ENCODE measurements at regions not wholly inside any gene's neighbourhood (a gene's known extent, or its start where the extent isn't known, plus 50 kb on each side); places are given as distances from the start of the nearest gene placed in this dataset.

DNA sequence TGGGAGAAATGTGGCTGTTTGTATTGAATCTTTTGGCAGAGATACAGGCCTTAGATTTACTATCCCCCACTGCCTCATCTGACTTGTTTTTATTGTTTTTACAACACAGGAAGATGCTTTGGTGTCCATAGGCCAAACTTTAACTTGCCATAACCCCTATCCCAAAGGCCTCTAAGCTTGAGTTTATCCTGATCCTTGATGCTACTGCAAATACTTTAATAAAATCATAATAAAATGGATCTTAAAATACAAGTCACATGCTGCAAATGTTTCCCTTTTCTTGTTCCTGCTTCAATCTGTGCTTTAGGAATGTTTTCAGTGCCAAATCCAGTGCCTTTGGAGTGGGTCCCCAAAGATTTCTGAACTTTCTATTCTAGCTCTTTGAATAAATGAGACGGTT, 770.6 kb downstream of the DACH1 start:
- Histone ChIP-seq H3K36me3 (no peaks in the 10 kb centered on the region), H3K27me3 (no peaks in the 10 kb centered on the region), H3K4me1 (no peaks in the 10 kb centered on the region), H3K4me3 (no peak overlapping the region), H3K9me3 (no peaks in the 10 kb centered on the region), H3K27ac (no peak overlapping the region)
- in situ Hi-C loops (cut with MboI; ENCODE audit: low pct_ligation_motif_present in 1 of 4, low pct_unique_long_range_greater_than_20kb in 1 of 4, low sequenced_read_pairs in 3 of 4) (no loop called here), intact Hi-C loops (cut with DNase I; ENCODE audit: low total_unique reads) (no loop called here)
- DNase-seq = no peak
- no peak for TF ChIP-seq POLR2AphosphoS5 (IDR thresholded peaks at IDR 0.05)
- no peak for TF ChIP-seq POLR2A (IDR thresholded peaks at IDR 0.05)
- TF ChIP-seq, protein P1, sequence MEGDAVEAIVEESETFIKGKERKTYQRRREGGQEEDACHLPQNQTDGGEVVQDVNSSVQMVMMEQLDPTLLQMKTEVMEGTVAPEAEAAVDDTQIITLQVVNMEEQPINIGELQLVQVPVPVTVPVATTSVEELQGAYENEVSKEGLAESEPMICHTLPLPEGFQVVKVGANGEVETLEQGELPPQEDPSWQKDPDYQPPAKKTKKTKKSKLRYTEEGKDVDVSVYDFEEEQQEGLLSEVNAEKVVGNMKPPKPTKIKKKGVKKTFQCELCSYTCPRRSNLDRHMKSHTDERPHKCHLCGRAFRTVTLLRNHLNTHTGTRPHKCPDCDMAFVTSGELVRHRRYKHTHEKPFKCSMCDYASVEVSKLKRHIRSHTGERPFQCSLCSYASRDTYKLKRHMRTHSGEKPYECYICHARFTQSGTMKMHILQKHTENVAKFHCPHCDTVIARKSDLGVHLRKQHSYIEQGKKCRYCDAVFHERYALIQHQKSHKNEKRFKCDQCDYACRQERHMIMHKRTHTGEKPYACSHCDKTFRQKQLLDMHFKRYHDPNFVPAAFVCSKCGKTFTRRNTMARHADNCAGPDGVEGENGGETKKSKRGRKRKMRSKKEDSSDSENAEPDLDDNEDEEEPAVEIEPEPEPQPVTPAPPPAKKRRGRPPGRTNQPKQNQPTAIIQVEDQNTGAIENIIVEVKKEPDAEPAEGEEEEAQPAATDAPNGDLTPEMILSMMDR (IDR thresholded peaks at IDR 0.05) = no peak
- no peak for TF ChIP-seq EP300 (IDR thresholded peaks at IDR 0.05; ENCODE audit: low read depth)
- 76 to 88% methylated on average over 1 of the region's 1 CpG for WGBS, 2 donors (ENCODE audit: low coverage in 1 of 2)

DNA sequence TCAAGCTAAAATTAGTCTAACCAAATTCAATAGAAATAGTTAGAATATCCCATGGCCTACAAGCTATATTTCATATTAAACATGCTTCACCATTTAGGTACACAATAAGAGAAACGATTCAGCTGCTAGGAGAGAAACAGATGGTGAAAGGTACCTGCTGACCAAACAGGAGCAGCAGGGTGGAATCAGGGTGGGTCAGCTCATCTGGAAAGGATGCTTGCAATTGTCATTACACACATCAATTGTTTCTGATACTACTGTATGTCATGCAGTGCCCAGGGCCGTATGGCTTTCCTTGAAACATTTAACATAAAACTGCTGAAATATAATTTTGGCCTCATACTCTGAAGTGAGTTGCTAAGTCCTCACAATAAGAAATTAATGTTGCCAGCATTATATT, 776.0 kb downstream of the DACH1 start:
- H3K27ac ChIP-seq = no peak overlapping the region
- no peaks in the 10 kb centered on the region for H3K4me1 ChIP-seq
- in situ Hi-C loops (cut with MboI; ENCODE audit: low pct_ligation_motif_present in 1 of 4, low pct_unique_long_range_greater_than_20kb in 1 of 4, low sequenced_read_pairs in 3 of 4) = no loop called here
- TF ChIP-seq POLR2A (IDR thresholded peaks at IDR 0.05) (no peak), POLR2AphosphoS5 (IDR thresholded peaks at IDR 0.05) (no peak), EP300 (IDR thresholded peaks at IDR 0.05; ENCODE audit: low read depth) (no peak)
- TF ChIP-seq, protein P1 (IDR thresholded peaks at IDR 0.05) = no peak
- intact Hi-C loops (cut with DNase I; ENCODE audit: low total_unique reads) = no loop called here
- no peak overlapping the region for H3K4me3 ChIP-seq
- no peaks in the 10 kb centered on the region for H3K9me3 ChIP-seq
- H3K36me3 ChIP-seq = no peaks in the 10 kb centered on the region
- 30 to 49% methylated on average over 1 to 2 of the region's 2 CpGs for WGBS, 2 donors (ENCODE audit: low coverage in 1 of 2)
- no peak for DNase-seq
- no peaks in the 10 kb centered on the region for H3K27me3 ChIP-seq

DNA sequence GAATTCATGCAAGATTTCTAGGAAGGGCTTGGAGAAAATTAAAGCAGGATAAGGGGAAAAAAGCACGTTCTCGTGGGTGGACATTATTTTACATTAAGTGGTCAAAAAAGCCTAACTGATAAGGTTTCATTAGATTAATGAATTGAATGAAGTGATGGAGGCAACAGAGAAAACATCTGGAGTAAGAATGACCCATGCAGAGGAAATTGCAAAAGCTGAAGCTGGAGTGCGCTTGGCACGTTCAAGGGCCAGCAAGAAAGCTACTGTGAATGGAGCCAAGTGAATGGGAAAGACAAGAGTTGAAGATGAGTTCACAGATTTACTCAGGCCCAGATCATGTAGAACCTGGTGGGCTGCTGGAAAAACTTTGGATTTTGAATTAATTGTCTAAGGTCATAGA, 777.9 kb downstream of the DACH1 start:
- H3K4me3 ChIP-seq = no peak overlapping the region
- no peak for DNase-seq
- intact Hi-C loops (cut with DNase I; ENCODE audit: low total_unique reads) (no loop called here), in situ Hi-C loops (cut with MboI; ENCODE audit: low pct_ligation_motif_present in 1 of 4, low pct_unique_long_range_greater_than_20kb in 1 of 4, low sequenced_read_pairs in 3 of 4) (no loop called here)
- H3K9me3 ChIP-seq = no peaks in the 10 kb centered on the region
- TF ChIP-seq POLR2AphosphoS5 (IDR thresholded peaks at IDR 0.05) = no peak
- no peak for TF ChIP-seq EP300 (IDR thresholded peaks at IDR 0.05; ENCODE audit: low read depth)
- no peak for TF ChIP-seq POLR2A (IDR thresholded peaks at IDR 0.05)
- TF ChIP-seq, protein P1 (IDR thresholded peaks at IDR 0.05) = no peak
- H3K36me3 ChIP-seq = no peaks in the 10 kb centered on the region
- H3K27ac ChIP-seq = no peak overlapping the region
- H3K27me3 ChIP-seq = no peaks in the 10 kb centered on the region
- 80 to 81% methylated on average over 4 of the region's 4 CpGs for WGBS, 2 donors (ENCODE audit: low coverage in 1 of 2)
- H3K4me1 ChIP-seq = no peaks in the 10 kb centered on the region

DNA sequence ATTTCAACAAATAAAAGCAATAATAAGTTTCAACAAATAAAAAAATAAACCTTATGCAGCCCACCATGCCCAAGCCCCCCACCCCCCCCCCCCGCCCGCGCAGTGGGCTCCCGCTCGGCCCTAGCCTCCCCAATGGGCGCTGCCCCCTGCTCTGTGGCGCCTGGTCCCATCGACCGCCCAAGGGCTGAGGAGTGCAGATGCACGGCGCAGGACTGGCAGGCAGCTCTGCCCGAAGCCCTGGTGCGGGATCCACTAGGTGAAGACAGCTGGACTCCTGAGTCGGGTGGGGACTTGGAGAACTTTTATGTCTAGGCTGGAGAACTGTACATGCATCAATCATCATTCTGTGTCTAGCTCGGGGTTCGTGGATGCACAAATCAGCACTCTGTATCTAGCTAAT, 779.6 kb downstream of the DACH1 start:
- 92% methylated on average over 16 of the region's 16 CpGs; no CpG with 5 or more reads in 1 of the 2 donors for WGBS, 2 donors (ENCODE audit: low coverage in 1 of 2)
- Histone ChIP-seq H3K9me3 (no peaks in the 10 kb centered on the region), H3K4me3 (no peak overlapping the region), H3K27me3 (no peaks in the 10 kb centered on the region), H3K36me3 (no peaks in the 10 kb centered on the region), H3K27ac (no peak overlapping the region), H3K4me1 (no peaks in the 10 kb centered on the region)
- DNase-seq = no peak
- TF ChIP-seq EP300 (IDR thresholded peaks at IDR 0.05; ENCODE audit: low read depth) (no peak), POLR2AphosphoS5 (IDR thresholded peaks at IDR 0.05) (no peak), POLR2A (IDR thresholded peaks at IDR 0.05) (no peak)
- TF ChIP-seq, protein P1 (IDR thresholded peaks at IDR 0.05) = no peak
- in situ Hi-C loops (cut with MboI; ENCODE audit: low pct_ligation_motif_present in 1 of 4, low pct_unique_long_range_greater_than_20kb in 1 of 4, low sequenced_read_pairs in 3 of 4) = no loop called here
- intact Hi-C loops (cut with DNase I; ENCODE audit: low total_unique reads) = no loop called here
